Left lung (tissue), 4 donors: ENCODE measurements at regions not wholly inside any gene's neighbourhood (a gene's known extent, or its start where the extent isn't known, plus 50 kb on each side); places are given as distances from the start of the nearest gene placed in this dataset.

Experiments
- ATAC-seq: fragments of 200-7000 bp; cut with Tn5 transposase; one replicate; pipeline ENCODE4 v1.9.1; 2020; ENCODE audit warnings: moderate library complexity
- DNase-seq, 4 donors: peaks; one replicate each; pipeline ENCODE4 v3.0.0-alpha.2; 2013 to 2020
- H3K27ac ChIP-seq, 2 donors: fragments of 200-600 bp; sonication (generic) in 1 of 2; one replicate each; pipeline versions ENCODE4 v1.5.0 to v1.8.0; 2020 to 2021
- H3K27me3 ChIP-seq, 2 donors: fragments of 200-600 bp; sonication (generic) in 1 of 2; one replicate each; pipeline versions ENCODE4 v1.5.0 to v1.8.0; 2020 to 2021
- H3K36me3 ChIP-seq, 2 donors: fragments of 200-600 bp; sonication (generic) in 1 of 2; one replicate each; pipeline versions ENCODE4 v1.5.0 to v1.8.0; 2020 to 2021
- H3K4me1 ChIP-seq, 2 donors: fragments of 200-600 bp; one replicate each; pipeline ENCODE4 v1.8.0; 2021
- H3K4me3 ChIP-seq, 2 donors: fragments of 200-600 bp; sonication (generic) in 1 of 2; one replicate each; pipeline versions ENCODE4 v1.5.0 to v1.8.0; 2020 to 2021; ENCODE audit warnings: mild to moderate bottlenecking in 1 of 2
- H3K9me3 ChIP-seq, 2 donors: fragments of 200-600 bp; sonication (generic) in 1 of 2; one replicate each; pipeline versions ENCODE4 v1.5.0 to v1.8.0; 2020 to 2021
- CTCF ChIP-seq, 2 donors: fragments of 200-600 bp; sonication (generic) in 1 of 2; IDR thresholded peaks; one replicate each; pipeline versions ENCODE4 v1.5.0 to v1.8.0; 2021; ENCODE audit warnings: antibody characterized with exemption in 2 of 2
- intact Hi-C, 2 donors: fragments of 100-400 bp; cut with DNase I; formaldehyde crosslinking; loops; one replicate each; pipeline versions ENCODE4 v1.11.2 to v1.14.2; 2022
- donor health status: DM: no; HTN: yes; CAD: no.
- donor health status: DM: no; HTN: no; CAD: no.

GRCh38 chr4:154078504-154079350, 289.8 kb upstream of the SFRP2 start:
- H3K36me3 ChIP-seq, result no peaks in the 10 kb centered on the region
- intact Hi-C loops, result no loop called here
- H3K27me3 ChIP-seq, result no peaks in the 10 kb centered on the region
- no peak overlapping the region for H3K27ac ChIP-seq
- no peak for TF ChIP-seq CTCF (IDR thresholded peaks at IDR 0.05)
- no peaks in the 10 kb centered on the region for H3K9me3 ChIP-seq
- no peak overlapping the region for H3K4me3 ChIP-seq
- ATAC-seq (no peak), DNase-seq (no peak)
- H3K4me1 ChIP-seq, result no peaks in the 10 kb centered on the region

GRCh38 chr4:154076921-154077320, 288.0 kb upstream of the SFRP2 start:
- H3K9me3 ChIP-seq, result no peaks in the 10 kb centered on the region
- ATAC-seq (no peak), DNase-seq (no peak)

DNA sequence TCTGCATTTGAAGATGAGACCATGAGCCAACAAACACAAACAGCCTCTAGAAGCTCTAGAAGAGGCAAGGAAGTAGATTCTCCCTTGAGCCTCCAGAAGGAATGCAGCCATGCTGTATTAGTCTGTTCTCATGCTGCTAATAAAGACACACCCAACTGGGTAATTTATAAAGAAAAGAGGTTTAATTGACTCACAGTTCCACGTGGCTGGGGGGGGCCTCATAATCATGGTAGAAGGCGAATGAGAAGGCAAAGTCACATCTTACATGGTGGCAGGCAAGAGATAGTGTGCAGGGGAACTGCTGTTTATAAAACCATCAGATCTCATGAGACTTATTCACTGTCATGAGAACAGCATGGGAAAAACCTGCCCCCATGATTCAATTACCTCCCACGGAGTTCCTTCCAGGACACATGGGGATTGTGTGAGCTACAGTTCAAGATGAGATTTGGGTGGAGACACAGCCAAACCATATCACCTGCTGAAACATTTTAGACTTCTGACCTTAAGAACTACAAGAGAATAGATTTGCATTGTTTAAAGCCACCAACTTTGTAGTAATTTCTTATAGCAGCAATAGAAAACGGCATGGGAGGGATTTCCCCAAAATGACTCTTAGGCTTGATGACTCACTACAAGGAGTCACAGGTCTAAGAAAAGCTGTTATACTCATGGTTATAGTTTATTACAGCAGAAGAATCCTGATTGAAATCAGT, 284.4 kb upstream of the SFRP2 start:
- Histone ChIP-seq H3K27ac (no peak overlapping the region), H3K4me1 (no peaks in the 10 kb centered on the region), H3K36me3 (no peaks in the 10 kb centered on the region), H3K4me3 (no peak overlapping the region), H3K27me3 (no peaks in the 10 kb centered on the region), H3K9me3 (no peaks in the 10 kb centered on the region)
- peak; percentile 54 for ATAC-seq
- intact Hi-C loops, result no loop called here
- no peak for DNase-seq
- TF ChIP-seq CTCF (IDR thresholded peaks at IDR 0.05), result no peak

More at GRCh38 chr4:154076921-154077320, 288.0 kb upstream of the SFRP2 start:
- intact Hi-C loops, result no loop called here
- H3K36me3 ChIP-seq, result no peaks in the 10 kb centered on the region
- no peak overlapping the region for H3K27ac ChIP-seq
- no peak for TF ChIP-seq CTCF (IDR thresholded peaks at IDR 0.05)
- H3K27me3 ChIP-seq, result no peaks in the 10 kb centered on the region
- no peaks in the 10 kb centered on the region for H3K4me1 ChIP-seq
- H3K4me3 ChIP-seq, result no peak overlapping the region

GRCh38 chr4:154067786-154068185, 278.9 kb upstream of the SFRP2 start:
- Histone ChIP-seq H3K4me3 (no peak overlapping the region), H3K4me1 (no peaks in the 10 kb centered on the region), H3K27ac (no peak overlapping the region), H3K9me3 (peaks cover 0 to 30% of the 10 kb centered on the region in 2 donors), H3K36me3 (no peaks in the 10 kb centered on the region), H3K27me3 (no peaks in the 10 kb centered on the region)
- no peak for ATAC-seq
- DNase-seq, result no peak
- intact Hi-C loops, result no loop called here
- no peak for TF ChIP-seq CTCF (IDR thresholded peaks at IDR 0.05)

DNA sequence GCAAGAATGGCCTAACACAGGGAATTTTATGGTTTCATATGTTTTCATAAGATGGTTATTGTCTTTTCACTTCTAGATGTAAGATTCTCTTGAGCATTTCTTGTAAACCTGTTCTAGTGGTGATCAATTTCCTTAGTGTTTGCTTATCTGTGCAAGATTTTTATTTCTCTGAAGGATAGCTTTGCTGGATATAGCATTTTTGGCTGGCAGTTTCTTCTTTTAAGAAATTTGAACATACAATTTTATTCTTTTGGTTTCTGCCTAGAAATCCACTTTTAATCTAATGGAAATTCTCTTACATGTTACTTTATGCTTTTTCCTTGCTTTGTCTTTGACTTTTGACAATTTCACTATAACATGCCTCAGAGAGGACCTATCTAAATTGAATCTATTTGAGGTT, 276.5 kb upstream of the SFRP2 start:
- no peak for ATAC-seq
- intact Hi-C loops, result no loop called here

More for the DNA sequence above, 276.5 kb upstream of the SFRP2 start:
- Histone ChIP-seq H3K36me3 (no peaks in the 10 kb centered on the region), H3K27me3 (no peaks in the 10 kb centered on the region), H3K27ac (no peak overlapping the region), H3K4me1 (no peaks in the 10 kb centered on the region), H3K9me3 (peaks cover 0 to 45% of the 10 kb centered on the region in 2 donors), H3K4me3 (no peak overlapping the region)
- no peak for TF ChIP-seq CTCF (IDR thresholded peaks at IDR 0.05)
- no peak for DNase-seq
